GM18526 (cell line): ENCODE measurements at regions not wholly inside any gene's neighbourhood (a gene's known extent, or its start where the extent isn't known, plus 50 kb on each side); places are given as distances from the start of the nearest gene placed in this dataset.

Experiments
- POLR2A ChIP-seq: IDR thresholded peaks from 3 replicates; pipeline ENCODE4 v1.6.1; 2011; ENCODE audit not compliant: insufficient read length; ENCODE audit errors: extremely low read depth

DNA sequence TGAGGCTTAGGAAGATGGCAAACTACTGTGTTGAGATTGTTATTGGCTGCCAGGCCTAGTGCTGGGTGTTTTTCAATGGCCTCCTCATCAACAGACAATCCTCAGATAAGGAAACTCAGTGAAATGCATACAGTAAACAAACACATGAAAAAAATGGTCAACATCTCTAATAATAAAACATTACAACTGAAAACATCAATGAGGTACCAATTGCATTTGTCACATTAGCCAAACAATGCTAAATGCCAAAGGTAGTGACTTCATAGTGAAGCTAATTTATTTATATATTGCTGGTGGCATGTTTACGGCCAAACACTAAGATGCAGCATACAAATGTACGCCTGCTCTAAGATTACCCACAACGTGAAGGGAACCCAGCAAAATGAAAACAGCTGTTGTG is 224.0 kb upstream of the UBL3 start:
- TF ChIP-seq POLR2A: no peak

DNA sequence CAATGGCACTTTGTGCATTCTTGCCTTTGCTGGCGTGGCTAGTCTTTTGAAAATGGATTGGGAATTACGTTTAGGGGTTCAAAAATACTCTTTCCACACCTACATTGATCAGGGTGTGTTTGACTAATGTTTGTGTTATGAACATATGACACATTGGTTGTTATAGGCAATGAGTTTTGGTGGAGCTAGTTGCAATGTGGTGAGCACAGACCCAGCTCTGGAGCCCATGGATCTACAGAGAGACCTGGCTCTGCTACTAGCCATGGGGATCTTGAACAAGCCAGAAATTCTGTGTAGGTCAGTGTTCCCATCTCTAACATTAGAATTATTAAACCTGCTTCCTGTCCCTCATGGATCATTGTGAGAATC is 222.4 kb upstream of the UBL3 start:
- no peak for TF ChIP-seq POLR2A

DNA sequence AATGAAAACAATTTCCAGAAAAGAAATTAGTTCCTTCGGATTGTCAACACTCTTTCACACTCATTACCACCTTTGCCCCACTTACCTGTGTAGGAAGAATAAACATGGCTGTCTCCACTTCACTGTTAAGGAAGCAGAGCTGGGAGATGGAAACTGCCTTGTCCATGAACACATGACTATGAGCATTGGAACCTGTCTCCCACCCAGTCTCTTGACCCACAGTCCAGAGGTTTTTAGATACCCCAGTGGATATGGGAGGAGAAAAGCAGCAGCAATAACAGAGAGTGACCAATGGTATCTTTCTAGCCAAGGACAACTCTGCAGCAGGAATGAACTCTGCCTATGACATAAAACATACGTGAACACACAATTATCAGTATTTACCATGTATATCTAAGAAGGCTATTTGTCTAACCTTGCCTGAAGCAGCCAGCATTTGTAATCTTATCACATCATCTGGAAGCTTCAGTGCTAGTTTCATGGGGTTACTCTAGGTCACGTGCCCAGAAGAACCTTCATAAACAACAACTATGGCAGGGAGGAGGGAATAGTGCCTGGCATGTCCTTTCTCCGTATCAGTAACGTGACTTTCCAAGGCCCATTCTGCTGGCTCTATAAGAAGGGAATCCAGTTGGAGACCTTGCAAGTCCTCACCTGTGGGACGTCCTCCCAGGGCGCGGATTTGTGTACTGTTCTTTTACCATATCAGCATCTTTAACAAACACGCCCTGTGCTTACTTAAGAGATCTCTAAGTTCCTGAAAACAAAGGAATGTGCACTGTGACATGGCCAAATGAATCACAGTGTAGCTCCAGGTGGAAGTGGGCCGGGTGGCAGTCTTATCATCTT is 221.8 kb upstream of the UBL3 start:
- TF ChIP-seq POLR2A: no peak

DNA sequence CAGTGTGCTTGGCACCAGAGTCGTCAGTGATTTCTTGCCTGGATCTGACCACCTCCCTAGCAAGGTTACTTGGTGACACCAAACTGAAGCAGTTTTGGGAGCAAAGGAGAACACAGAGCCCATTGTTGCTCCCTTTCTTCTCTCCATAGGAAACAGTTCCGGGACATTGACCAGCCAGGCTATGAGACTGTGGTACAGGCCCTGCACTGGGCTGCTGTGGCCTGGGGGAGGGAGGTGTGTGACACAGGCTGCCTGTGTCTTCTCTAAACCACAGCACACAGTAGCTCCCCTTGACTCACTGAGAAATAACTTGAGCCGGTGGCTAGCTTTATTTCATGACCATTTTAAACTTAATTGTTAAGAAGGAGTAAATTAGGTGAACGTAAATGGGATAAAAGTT is 214.8 kb upstream of the UBL3 start:
- no peak for TF ChIP-seq POLR2A

DNA sequence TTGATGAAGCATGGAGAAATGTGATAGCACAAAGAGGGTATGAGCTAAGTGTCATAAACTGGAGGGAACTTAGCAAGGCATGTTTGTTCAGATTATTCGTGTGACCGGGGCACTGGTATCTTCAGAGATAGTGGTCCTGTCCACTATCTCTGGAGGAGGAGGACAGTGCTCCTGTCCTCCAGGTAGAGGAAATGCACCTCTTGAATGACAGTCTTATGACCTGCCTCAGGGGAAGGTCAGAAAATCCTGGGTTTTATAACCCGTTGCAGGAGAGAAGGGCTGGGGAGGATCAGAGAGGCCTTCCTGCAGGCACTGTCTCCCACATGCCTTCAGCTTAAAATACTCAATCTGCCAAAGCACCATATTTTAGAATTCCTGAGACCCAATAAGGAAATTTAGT is 213.5 kb upstream of the UBL3 start:
- no peak for TF ChIP-seq POLR2A

DNA sequence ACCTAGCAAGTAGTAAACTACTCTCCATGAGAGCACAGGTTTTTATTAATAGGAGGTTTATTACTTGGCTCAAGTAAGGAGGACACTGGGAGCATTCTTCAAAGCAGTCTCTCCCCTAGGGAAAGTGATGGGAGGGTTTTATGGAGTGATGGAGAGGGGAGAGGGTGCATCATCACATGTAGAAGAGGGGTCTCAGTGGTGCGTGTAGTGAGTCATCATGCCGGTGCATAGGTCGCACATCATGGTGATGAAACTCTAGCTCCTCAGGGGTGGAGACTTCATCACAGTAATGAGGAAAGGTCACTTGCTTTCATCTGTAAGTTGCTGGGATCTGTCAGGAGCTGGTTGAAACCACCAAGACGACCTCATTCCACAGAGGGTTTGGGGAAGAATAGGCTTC is 210.8 kb upstream of the UBL3 start:
- no peak for TF ChIP-seq POLR2A

DNA sequence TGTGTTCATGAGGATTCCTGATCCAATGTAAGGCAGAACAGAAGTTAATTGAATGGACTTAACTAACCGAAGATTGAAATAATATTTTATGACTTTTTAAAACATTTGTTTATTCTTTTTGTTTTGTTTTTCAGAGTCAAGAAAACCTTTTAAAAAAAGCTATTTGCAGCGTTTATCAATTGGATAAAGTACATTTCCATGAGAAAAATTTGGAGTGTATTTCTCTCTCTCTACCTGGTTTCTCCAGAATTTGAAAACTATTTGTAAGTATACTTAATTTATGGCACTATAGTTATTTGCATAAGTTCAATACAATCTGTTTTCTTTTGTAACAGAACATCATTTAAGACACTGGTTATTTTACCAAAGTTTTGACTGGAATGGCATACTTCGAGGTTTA is 208.0 kb upstream of the UBL3 start:
- no peak for TF ChIP-seq POLR2A

DNA sequence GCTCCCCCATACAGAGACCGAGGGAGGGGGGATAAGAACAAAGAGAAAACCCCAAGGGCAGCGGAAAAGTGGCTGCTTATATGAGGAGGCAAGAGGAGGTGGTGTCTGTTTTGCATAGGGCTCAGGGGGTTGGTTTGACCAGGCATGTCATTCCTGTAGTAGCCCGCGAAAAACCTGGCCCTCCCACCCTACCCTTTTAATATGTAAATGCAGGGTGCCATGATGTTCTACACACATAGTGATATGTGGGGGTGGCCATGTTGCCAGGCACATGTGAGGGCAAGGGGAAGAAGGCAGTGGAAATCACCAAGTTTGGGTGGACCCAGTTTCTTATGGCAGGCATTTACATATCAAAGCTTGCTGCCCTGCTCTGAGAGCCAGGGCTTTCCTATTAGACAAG is 203.5 kb upstream of the UBL3 start:
- no peak for TF ChIP-seq POLR2A

DNA sequence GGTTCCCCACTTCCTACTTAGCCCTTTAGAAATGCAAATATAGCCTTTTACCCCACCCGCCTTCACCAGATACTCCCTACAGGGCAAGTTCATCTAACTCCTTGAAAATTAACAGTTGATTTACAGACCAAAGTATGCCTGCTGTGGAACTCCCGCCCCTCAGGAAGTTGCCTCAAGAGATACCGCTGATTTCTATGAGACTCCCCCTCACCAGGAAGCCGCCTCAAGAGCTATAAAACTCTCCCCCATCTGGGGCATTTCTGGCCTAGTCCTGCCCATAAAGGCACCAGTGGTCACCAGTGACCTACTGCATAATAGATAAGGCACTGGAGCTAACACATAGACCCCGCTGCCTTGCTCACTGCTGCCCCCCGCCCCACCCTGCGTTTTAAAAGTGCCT is 201.7 kb upstream of the UBL3 start:
- no peak for TF ChIP-seq POLR2A

DNA sequence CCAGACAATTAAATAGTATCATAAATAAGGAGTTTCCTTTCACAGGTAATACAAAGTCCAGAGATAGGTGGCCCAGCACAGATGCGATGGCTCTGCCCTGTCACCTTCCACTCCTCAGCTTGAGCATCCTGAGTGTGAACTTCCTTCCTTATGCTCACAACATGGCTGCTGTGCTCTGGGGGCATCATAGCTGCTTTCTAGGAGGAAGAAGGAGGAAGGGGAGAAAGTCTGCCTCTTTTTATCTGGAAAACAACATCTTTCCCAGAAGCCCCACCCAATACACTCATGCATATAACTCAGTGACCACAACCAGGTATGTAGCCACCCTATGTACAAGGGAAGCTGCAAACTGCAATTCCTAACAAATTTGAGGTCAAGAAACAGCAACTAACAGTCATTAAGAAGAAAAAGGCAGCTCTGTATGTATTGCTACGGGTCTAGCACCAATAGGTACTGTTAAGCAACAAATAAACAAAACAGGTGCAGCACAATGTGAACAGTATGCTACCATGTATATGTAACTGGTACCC is 201.2 kb upstream of the UBL3 start:
- TF ChIP-seq POLR2A: no peak

DNA sequence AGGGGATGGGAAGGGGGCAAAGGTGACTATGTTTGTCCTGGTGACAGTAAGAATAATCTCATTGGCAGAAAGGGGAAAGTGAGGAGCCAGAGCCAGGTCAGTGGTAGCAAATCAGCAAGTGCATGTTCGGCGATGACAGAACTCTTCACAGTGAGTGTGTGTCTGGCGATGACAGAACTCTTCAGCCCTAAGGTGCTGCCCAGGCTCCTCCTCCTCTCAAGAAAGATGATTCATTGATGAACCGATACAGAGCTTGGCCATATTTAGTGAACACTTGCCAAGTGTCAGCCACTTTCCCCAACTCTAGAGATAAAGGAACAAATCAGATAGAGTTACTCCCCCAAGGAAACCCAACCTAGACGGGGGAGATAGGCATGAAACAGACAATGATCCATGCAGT is 199.3 kb upstream of the UBL3 start:
- no peak for TF ChIP-seq POLR2A

DNA sequence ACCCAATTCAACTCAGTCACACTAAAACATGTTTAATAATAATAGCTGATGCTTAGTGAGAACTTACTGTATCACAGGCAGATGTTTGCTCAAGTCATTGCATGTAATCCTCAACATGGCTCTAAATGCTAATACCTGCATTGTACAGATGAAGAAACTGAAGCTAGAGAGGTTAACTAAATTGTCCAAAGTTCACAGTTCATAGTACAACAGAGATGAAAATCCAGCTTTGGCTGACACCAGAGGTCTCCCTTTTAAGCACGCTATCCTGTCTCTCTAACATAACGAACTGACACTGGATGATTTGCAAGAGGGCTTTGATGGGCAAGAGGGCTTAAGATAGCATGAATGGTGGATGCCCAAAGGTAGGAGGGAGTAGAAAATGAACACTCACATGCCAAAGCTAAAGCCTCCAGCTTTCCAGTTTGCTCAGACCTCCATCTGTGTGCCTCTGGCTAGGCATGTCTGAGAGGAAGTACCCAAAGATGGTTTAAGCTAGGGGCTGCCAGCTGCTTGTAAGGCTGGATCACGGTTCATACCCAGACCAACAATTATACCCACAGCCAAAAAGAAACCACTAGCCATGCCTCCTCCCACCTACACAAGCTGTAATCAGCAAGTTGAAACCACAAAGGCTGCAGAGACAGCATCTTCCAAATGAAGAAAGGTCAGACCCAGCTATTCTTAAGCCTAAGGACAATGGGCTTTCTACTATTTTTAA is 196.9 kb upstream of the UBL3 start:
- TF ChIP-seq POLR2A: no peak

DNA sequence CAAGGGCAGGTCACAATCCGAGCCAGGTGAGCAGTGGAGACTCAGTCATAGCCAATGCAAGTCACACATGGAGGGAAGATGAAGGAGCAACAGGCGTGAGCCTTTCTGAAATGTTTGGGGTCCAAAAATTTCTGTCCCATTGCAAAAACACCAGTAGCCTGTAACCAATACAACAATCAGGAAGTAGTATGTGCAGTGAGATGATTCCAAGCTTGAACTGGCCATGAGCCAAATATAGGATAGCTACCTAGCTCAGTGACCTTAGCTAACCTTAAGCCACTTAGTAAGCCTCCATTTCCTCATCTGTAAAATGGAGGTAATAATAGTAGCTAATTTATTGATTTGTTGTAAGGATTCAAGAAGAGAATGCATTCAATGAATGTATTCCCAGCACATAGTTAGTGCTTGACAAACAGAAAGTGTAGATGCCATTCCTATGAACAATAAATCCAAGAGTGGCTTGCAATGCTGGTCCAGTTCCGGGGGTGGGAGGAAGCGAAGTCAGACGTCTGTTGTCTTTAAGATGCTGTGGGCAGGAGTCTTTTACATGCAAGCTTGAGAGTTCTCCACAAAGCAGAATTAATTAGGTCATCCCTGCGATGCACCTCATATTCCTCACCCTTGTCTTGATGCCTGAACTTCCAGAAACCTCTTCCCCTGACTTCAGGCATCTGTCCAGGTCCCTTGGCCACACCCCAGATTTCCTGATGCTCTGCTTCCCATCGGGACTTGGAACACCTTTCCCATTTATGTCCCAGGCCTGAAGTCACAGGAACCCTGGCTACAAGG is 195.7 kb upstream of the UBL3 start:
- TF ChIP-seq POLR2A: no peak

DNA sequence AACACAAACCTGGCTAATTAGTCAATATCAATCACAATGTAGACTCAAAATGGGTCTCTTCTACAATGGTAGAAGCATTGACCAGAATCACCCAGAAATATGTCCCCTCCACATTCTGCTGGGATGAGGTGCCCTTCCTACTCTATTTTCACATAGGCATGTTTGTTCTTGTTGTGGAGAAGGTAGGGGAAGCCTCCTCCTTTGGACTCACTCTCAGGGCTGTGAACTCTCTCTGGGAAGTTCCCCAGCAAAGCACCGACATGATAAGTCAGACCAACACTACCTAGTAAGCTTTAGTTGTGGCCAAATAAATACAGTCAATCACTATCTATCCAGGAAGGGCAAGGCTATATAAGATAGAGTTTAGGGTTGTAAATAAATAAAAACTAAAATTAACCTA is 194.5 kb upstream of the UBL3 start:
- TF ChIP-seq POLR2A: no peak

DNA sequence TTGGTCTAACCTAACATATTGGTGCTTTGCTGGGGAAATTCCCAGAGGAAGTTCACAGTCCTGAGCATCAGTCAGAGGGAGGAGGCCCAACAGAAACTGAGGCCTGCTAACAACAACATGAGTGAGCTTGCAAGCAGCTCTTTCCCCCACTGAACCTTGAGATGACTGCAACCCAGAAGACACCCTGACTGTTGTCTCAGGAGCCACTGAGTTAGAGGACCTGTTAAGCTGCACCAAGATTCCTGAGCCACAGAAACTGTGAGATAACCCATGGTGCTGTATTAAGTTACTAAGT is 193.2 kb upstream of the UBL3 start:
- no peak for TF ChIP-seq POLR2A
